DMS53 (cell line): ENCODE measurements at regions not wholly inside any gene's neighbourhood (a gene's known extent, or its start where the extent isn't known, plus 50 kb on each side); places are given as distances from the start of the nearest gene placed in this dataset.
A peak's percentile ranks its signal among the peaks of the same experiment; 100 is the strongest.
"Not testable (repeated sequence)": the region's sequence is repeated elsewhere in the genome, so short reads cannot be mapped to it uniquely, and the experiment has no call there.

ENCODE experiments used
- DNase-seq: peaks from one replicate; lab custom pipeline; 2025; lab: John Stamatoyannopoulos, UW

DNA sequence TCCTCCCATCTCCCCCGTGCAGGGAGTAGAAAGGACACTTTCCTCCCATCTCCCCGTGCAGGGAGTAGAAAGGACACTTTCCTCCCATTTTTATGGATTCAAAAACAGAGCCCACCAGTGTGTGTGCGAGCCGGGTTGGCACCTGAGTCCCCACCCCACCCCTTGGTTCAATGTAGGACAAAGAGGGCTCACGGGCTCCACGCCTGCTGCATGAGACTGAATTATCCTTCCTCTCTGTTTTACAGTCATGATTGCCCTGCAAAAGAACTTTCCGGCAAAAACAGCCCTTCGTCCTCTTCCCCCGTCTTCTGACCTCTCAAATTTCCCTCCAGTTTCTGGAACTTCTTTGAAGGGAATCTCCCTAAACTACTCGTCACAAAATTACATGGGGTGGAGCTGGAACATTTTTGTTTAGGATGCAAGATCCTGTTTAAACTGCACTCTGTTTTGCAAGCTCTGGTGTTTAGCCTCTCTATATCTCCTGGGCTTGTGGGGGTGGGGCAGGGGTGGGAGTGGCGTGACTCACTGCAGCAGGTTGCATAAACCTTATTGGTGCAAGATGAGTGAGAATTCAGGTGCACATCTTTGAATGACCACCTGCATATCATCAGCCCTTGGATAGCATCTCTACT is 99.8 kb downstream of the PSMG1 start:
- DNase-seq: peak; percentile 25

DNA sequence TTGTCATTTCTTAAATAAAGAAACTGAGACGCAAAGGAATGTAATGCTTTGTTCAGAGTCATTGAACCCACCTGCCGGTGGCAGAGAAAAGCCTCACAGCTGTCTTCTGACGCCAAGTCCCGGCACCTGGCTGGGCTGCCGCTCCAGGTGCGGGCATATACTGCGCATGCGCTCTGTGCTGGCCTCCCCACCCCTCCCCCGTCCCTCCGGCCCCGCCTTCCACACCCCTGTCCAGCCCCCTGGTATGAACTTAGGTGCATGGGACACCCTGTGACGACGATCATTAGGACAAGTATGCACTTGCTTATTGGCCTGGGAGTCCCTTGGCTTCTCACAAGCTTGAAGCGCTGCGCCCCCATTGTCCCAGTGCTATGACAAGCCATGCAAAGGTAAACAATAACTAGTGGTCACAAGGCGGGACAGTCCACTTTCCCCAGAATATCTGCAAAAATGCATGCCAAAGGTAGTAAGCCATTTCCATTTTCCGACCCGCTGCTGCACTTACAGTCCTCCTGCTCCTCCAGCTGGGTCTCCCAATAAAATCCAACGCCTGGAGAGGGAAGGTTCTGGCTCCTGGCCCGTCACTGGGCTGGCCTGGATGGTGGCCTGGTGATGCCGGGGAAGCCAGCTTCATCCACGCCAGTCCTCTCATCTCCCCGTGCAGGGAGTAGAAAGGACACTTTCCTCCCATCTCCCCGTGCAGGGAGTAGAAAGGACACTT is 100.4 kb downstream of the PSMG1 start:
- DNase-seq: peak; percentile 90

DNA sequence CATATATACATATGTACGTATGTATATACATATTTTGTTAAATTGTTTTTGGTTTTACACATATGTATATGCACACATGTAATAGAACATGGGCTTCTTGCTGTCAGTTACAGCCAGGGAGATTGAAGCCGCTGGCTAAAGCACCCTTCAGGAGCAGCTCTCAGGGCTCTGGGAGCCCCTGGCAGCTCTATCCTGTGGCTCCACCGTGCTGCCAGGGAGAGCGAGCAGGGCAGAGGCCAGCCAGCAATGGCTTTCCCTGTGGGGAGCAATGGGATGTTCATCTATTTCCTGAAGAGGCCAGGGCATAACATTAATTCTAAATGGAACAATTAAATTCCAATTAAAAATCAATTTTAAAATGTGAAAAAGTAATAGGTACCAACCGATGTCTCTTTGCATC is 102.9 kb downstream of the PSMG1 start:
- DNase-seq: no peak

DNA sequence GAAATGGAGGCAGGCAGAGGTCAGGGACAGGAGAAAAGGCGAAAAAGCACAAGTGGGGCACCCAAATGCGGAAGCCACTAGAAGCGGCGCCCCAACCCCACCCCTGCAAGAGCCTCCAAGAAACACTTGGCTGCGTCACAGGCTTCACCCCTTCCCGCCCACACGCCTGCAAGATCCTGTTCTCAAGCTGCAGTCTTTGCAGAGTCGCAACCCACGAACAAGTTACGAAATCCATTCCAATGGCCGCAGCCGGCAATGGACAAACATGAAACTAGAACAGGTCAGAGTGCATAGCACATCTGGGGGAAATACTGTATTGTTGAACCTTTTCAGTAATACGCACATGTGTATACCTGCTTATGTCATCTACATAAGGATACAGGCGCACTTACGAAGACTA is 103.6 kb downstream of the PSMG1 start:
- DNase-seq: no peak

DNA sequence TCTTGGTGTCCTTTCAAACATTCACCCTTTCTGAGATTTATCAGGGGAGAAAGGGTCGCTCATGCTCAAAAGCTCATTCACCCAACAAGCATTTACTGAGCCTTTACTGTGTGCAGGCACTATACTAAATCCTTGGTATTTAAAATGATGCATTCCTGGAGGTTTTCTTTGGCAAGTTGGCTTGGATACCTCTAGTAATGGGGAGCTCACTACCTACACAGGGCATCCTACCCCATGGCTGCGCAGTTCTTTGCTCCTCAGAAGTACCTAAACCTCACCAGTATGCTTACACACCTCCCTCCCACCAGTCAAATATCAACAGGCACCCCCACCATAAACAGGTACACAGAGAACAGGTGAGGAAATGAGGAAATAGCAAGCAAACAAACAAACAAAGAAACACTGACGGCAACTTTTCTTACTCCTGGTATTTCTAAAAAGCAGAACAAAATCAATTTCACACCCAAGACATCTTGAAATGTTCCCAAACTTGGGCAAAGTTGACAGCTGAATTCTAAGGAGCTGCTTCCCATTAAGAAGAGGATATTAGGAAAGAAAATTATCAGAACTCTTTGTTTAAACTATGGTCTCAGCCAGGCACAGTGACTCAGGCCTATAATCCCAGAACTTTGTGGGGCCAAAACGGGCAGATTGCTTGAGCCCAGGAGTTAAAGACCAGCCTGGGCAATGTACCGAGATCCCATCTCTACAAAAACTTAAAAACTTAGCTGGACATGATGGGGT is 104.8 kb downstream of the PSMG1 start:
- no peak for DNase-seq

DNA sequence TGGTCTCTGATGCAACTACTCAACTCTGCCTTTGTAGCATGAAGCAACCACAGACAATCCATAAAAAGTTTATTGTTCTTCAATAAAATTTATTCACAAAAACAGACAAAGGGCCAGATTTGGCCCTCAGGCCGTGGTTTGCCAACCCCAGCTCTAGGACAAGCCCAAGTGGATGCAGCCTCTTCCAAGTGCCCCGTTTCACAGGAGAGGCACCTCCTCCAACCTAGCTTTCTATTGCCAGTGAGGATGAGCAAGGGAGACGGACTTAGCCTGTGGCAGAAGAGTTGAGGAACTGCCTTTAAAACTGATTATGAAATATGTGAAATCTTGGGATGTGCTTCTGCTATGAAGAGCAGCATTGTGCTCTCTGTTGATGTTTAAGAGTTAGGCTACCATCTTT is 105.4 kb downstream of the PSMG1 start:
- no peak for DNase-seq

DNA sequence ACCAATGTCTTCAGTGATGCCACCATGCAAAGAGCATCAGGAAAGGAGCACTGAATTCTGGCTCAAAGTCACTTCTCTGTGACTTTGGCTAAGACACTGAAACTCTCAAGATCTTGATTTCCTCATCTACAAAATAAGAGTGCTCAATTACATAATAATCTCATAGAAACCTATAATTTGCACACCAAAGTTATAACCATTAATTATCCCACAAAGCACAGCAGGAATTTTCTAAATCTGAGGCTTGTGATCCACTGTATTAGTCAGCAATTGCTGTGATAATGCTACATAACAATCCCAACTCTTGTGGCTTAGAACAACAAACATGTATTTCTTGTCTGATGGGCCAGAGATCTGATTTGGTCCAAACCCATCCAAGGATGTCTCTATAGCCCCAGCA is 108.7 kb downstream of the PSMG1 start:
- no peak for DNase-seq

DNA sequence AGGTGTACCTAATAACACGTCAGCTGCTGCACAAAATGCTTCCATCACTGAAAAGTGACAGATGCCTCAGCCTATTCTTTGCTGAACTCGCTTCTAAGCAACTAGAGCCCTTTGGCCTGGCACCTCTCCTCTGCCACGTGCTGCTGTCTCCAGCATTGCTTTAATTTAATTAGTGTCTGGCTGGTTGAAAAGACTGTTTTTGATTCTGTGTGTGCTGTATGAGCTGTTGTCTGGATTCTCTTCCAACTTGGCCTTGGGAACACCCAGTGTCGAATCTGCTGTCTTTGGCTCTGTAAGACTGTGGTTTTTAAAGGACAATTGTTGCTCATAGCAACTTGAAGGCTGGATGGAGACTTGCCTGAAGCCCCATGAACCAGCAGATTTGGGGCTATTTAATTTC is 109.5 kb downstream of the PSMG1 start:
- DNase-seq: no peak

DNA sequence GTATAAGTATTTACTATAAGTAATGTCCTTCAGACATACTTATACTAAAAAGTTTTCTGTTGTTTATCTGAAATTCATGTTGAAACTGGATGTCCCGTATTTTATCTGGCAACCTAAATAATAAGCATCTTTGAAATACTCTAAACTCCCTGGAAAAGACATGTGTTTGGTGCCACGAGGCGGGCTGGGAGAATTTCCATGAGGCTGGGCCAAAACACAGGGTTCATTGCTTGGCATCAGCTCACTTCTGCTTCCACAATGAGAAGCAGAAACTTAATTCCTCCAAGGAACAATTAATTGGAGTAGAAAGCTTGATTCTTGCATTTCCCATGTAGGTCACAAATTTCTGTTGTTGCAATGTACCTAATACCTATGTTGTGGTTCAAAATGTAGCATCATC is 110.2 kb downstream of the PSMG1 start:
- DNase-seq: no peak

DNA sequence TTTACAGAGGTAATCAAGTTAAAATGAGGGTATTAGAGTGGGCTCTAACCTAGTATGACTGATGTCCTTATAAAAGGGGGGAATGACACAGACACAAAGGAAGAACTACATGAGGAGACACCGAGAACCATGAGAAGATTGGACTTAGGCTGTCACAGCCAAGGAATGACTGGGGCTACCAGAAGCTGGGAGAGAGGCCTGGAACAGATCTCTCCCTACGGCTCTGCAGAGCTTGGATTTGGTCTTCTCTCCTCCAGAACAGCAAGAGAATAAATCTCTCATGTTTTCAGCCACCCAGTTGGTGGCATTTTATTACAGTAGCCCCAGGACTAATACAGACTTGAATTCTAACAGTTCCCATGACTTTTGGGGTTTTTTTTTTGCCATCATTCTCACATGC is 110.8 kb downstream of the PSMG1 start:
- DNase-seq: no peak

DNA sequence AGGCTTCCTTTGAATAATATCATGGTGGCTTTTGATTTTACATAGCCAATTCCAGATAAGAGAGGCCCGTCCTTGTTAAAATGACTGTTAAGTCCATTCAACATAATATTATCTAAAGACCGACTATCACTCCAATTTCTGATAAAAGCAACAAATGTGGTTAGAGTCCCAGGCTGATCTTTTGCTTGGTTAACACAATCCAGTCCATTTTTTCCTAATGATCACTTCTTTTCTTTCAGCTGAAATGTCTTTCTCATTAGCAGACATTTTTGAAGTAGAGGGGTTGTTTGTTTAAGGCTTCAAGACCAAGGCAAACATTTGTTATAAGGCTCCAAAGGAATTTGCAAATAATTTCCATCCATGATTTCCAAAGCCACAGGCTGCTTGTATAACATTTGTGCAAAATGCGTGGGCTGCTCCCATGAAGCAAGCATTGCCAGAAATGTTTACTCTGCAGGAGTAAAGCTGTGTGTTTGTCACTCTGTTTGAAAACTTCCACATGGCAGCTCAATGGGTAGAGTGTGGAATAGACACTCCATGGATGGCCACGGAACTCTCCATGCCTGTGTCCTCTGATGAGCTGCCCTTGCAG is 111.5 kb downstream of the PSMG1 start:
- no peak for DNase-seq

DNA sequence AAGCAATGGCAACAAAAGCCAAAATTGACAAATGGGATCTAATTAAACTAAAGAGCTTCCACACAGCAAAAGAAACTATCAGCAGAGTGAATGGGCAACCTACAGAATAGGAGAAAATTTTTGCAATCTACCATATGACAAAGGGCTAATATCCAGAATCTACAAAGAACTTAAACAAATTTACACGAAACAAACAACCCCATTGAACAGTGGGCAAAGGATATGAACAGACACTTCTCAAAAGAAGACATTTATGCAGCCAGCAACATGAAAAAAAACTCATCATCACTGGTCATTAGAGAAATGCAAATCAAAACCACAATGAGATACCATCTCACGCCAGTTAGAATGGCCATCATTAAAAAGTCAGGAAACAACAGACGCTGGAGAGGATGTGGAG is 113.4 kb downstream of the PSMG1 start:
- not testable (repeated sequence) for DNase-seq

DNA sequence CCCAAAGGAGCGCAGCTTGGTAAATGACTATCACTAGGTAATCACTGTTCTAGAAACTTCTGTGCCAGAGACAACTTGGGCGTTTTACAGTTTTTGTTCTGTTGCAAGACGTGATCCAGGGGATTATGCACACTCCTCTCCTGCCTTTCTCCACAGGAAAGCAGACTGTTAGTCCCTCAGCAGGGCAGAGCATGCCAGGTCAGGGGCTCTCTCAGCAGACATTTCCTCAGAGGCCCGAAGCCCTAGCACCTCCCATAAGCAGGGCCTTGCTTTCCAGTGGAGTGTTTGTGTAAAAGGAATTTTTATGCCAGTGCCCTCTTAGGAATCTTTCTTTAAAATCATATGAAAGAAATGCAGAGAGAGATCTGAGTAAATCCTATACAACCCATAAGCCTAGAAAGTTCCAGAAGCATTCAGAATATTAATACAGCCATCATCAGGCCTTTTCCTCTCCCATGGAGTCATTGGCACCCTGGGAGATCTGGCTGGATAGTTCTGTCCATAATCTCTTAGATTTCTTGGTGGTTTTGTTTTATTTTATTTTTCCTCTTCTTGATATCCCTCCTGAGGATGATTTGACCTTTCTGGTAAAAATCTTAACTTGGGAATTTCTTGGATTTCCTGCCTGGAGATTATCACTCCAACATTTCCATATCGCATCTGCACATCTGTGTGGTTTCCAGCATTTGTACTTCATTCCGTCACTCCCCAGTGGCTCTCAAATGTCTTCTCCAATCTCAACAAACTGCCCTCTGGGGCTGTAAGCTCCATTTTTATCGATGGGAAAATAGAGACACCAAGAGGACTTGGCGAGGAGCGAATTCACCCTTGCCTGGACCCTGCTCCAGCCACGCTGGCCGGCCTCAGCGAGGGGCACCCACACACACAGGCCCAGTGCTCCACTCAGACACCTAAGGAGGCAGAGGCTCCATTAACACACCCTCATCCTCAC is 116.1 kb downstream of the PSMG1 start:
- no peak for DNase-seq

DNA sequence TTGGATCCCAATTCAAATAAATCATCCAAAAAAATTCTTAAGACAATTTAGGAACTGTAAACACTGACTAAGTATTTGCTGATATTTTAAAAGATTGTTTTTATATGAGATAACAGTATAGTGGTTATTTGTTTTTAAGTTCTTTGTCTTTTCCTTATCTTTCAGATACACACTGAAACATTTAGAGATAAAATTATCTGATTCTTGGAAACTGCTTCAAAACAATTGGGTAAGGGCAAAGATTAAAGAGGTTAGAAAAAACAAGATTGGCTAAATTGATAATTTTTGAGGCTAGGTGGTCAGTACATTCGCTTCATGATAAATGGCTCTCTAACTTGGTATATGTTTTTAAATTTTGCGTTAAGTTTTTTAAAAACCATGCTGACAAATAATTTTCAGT is 117.3 kb downstream of the PSMG1 start:
- no peak for DNase-seq

DNA sequence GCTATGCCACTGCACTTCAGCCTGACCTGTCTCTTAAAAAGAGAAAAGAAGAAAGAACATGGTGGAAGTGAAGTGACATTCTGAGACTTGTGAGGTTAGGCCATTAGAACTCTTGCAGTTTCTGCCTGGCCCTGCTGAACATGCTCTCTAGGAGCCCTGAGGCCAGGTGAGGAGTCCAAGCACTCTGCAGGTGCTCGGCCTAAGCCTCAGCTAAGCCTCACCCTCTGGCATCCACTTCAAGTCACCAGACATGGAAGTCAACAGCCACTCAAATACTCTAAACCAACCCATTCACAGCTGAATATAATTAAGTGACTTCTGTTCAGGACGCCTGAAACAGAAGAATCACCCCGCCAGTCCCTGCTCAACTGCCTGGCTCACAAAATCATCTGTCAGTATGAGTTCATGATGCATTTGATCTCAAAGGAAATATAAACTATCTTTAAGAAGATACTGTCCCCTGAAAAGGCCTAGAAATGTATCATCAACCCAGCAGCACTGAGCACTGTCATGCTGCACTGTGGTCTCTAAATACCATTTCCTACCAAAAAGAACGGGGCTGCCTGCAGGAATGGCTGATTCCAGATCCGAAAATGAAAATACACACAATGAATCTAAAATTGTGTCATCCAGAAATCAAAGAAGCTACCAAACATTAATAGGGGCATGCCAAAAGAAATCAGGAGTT is 118.8 kb downstream of the PSMG1 start:
- no peak for DNase-seq

DNA sequence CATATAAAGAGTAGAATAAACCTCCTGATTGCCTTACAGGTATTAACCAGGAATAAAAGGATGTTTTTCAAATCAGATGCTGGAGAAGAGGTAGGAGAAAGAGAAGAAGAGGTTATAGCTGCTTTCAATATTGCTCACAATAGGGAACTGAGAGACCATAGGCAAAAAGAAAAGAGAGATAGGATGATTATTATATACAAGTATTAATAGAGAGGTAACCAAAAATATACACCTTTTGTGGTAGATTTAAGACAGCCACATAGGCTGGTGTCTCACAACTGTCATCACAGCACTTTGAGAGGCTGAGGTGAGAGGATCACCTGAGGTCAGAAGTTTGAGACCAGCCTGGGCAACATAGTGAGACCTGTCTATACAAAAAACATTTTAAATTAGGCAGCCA is 119.7 kb downstream of the PSMG1 start:
- DNase-seq: no peak

DNA sequence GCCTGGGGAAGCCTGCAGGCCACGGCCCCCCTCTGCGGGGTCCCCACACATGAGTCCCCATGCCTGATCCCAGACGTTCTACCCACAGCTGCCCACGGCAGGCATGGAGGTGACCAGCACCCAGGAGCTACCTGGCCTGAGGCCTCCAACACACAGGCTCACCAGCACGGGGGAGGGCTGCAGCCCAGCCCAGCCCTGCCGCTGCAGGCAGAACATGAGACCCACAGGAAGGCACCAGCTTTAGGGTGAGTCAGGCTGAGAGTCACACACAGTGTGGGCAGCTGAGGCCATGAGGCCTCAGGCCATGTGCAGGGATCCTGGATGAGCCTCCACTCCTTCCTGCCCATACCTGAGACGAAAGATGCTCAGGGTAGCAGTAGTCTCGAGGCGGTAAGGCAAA is 121.1 kb downstream of the PSMG1 start:
- no peak for DNase-seq

DNA sequence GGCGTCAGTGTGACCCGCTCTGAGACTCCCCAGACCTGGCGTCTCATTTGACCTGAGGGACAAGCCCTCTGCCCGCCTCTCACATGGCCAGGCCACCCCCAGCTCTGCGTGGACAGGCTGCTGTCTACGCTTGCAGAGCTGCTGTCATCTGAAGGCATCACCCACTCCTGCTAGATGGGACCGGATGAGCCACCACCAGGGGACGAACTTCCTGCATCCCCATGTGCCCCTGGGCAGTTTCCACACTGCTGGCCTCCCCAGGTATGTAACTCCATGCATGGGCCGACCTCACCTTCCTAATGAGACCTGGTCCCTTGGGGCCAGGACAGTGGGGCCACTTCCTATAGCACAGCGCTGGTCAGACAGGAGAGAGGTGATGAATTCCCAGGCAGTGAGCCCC is 121.5 kb downstream of the PSMG1 start:
- DNase-seq: no peak

DNA sequence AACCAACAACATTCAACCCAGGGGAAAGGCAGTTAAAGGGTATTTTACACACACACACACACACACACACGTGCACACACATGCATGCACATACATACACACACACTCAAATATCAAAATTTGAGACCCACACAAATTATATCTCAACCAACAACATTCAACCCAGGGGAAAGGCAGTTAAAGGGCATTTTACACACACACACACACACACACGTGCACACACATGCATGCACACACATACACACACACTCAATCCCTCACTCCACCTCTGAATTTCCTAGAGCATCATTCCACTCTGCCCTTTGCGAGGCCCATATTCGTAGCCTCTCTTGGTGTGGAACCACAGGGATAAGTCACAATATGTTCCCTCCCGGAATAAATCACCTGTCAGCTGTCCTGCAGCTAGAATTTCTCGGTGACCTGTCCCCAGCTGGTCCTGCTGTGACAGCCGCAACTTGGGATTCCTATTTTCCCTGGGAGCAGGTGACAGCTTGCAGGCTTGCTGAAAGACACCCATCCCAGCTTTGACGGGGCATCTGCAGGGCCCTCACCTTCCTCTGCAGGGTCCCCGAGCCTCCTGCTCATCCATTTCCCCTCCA is 122.7 kb downstream of the PSMG1 start:
- no peak for DNase-seq

DNA sequence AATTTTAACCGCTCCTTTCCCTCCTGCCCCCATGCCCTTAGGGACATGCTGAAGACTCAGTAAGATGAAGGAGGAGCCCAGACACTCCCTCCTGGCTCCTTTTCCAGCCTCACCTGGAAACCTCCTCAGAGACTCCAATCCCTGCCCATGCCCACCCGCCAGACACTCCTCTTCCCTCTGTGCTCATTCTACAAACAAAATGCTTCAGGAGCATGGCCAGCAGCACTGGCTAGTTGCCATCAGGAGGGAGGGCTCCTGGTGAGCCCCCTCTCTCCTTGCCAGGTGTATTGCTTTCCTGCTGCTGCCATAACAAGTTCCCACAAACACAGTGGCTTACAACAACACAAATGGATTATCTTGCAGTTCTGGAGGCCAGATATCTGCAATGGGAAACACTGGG is 126.1 kb downstream of the PSMG1 start:
- DNase-seq: no peak

DNA sequence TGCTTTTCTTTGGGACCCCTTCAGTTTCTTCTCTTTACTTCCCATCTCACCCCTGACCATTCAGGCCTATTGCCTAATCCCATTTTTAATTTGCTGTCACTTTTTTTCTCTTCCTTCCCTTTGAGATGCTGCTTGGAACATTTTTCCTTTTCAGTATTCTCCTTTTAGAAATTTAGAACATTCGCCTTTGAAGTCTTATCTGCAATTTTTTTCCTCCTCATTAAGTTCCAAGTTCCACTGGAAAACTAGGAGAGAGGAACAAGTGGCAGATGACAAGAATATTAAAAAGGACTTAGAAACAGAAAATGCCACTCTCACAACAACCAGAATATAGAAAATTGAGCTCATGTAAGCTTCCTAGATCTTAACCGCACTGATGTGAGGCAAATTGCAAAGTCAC is 126.6 kb downstream of the PSMG1 start:
- no peak for DNase-seq
